GM19238 (cell line): ENCODE measurements at regions not wholly inside any gene's neighbourhood (a gene's known extent, or its start where the extent isn't known, plus 50 kb on each side); places are given as distances from the start of the nearest gene placed in this dataset.
"Not testable (repeated sequence)": the region's sequence is repeated elsewhere in the genome, so short reads cannot be mapped to it uniquely, and the experiment has no call there.

Experiments used
- DNase-seq: peaks from one replicate; pipeline ENCODE4 v3.0.0; 2011; ENCODE audit warnings: low spot score; ENCODE audit not compliant: insufficient read length

DNA sequence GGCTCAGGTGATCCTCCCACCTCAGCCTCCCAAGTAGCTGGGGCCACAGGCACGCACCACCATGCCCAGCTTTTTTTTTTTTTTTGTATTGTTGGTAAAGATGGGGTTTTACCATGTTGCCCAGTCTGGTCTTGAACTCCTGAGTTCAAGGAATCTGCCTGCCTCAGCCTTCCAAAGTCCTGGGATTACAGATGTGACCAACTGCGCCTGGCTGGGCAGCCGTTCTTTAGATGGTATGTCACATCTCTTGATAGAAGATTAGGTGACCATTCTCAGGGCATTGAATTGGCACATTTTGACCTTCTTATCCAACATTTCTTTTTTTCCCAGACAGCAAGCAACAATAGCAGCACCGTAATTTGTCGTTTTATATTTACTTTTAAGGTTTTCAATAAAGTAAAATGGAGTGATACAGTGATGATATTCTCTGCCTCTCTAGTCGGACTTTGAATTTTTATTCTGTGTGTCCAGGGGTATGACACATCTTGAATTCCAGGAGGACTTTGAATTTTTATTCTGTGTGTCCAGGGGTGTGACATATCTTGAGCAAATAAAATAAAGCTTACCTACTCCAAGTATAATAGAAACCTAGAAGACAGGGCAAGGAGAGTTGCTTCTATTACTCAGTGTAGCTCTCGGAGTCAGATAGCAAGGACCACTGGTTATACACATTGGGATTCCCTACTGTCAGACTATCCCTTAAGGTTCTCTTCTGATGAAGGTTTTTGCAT lies 282.4 kb upstream of the NOTCH2NLA start:
- DNase-seq, result not testable (repeated sequence)

DNA sequence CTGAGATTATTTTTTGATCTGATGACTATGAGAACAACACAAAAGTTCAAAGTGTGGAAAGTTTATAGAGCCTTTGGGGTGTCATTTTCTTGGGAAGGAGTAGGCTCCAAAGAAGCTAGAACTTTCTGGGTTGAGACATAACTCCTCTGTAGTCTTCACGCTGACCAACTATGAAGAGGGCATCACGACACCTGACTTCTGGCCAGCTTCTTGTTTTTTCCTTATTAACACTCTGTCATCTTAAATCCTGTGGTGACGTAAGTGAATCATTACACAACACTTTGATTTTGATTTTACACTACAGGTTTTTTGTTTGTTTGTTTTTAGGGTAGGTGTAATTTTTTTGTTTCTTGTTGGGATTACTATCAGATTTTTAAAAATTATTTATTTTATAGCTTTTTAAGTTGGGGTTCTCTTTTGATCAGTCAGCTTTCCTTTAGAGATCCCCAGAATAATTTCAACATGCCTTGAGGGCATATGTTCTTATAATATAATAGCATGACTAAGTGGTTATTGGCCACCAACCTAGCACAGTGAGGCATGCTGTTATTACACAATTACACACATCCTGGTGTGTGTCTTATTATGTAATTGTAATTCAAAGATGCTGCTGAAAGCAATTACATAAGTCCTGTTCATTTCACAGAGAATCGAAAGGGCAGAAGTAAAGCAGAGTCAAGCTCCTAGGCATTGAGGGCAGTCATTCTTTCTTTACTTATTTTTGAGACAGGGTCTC lies 281.6 kb upstream of the NOTCH2NLA start:
- DNase-seq, result not testable (repeated sequence)

DNA sequence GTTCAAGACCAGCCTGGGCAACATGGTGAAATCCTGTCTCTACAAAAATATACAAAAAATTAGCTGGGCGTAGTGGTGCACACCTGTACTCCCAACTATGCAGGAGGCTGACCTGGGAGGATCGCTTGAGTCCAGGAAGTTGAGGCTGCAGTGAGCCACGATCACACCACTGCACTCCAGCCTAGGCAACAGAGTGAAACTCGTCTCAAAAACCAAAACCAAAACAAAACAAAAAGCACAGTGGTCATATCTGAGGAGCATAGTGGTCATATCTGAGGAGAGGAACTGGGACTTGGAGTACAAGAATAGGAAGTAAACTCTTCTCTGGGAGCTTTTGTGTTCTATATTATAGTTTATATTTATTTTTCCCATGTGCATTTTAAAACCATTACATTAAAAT lies 275.3 kb upstream of the NOTCH2NLA start:
- not testable (repeated sequence) for DNase-seq

DNA sequence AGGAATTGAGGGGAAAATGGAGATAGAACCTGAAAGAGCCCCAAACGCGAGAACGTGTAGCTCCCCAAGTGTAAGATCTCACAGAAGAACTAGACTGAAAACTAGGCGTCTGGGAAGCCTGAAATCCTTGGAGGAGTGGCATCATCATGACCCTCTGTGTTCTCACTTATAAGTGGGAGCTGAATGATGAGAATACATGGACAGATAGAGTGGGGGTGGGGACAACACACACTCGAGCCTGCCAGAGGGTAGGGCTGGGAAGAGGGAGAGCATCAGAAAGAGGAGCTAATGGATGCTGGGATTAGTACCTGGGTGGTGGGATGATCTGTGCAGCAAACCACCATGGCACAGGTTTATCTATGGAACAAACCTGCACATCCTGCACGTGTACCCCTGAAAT lies 258.7 kb upstream of the NOTCH2NLA start:
- DNase-seq, result not testable (repeated sequence)

DNA sequence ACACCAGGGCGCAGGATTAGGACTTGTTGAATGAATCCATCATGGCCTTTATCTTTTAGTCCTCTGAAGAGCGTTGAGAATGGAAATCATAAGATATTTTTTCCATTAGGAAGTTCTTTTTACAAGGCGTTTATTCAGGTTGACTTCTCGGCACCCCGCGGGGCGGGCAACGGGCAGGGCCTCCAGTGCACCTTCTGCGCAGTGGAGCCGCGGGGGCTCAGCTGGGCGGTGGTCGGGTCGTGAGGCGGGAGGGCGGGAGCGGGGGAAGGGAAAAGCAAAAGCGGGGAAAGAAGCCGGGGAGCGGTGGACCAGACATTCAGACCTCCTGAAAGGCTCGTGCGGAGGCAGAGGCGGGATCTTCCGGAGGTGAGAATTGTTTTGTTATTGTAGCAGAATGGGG lies 258.3 kb upstream of the NOTCH2NLA start:
- not testable (repeated sequence) for DNase-seq

DNA sequence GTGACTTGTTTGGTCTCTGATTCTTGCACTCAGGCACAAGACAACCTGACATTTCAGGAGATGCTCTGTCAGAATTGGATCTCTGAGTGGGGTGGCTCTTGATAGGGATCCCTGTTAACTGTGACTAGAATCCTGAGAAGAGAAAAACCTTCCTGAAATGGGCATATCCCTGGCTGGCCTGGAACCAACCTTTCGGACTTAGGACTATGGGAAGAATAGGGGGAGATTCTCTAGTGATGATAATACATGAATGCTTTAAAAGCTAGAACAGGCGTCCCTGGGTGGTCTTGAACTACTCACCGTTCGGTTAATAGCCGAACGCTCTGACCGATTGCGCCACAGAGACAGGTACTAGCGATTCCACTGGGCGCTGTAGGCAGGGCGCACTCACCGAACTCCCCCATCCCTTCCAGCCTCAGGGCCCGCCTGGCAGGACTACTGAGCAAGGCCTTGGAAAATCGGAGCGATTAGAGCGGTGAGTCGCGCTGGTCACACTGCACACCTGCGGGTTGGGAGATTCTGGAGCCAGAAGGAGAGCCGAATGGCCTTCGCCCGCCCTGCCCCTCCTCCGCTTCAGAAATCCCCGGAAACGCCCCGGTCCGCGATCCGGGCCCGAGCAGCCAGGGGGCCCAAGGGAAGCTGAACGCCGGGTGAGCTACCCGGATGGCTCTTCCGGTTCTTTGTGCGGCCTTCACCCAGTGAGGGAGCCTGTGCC lies 257.6 kb upstream of the NOTCH2NLA start:
- not testable (repeated sequence) for DNase-seq

DNA sequence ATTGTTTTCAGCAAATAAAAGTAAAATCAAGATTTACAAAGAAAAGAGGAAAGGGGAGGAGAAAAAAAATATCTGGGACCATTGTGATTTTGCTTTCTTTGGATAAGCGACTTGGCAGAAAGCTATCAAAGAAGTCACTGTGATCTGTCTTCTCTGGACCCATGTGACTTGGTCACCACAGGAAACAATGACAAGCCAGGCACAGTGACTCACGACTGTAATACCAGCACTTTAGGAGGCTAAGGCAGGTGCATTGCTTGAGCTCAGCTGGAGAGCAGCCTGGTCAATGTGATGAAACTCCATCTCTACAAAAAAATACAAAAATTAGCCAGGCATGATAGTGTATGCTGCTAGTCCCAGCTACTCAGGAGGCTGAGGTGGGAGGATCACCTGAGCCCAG lies 255.4 kb upstream of the NOTCH2NLA start:
- not testable (repeated sequence) for DNase-seq

DNA sequence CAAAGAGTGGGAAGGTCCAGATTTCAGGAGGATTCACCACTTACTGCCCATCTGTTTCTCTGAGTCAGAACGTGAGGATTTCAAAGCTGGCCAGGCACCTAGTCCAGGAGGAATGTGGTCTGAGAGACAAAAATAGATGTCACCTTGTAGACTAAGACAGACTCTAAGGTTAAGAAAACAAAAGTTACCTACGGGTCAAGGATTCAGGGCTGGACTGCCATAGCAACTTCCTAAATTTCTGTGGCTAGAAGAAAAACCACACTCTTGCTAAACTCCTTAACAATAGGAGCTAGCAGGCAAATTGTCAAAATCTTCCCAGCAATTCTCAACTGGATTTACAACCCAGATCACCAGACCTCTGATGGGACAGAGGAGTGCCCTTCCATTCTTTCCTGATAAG lies 250.4 kb upstream of the NOTCH2NLA start:
- DNase-seq, result not testable (repeated sequence)

DNA sequence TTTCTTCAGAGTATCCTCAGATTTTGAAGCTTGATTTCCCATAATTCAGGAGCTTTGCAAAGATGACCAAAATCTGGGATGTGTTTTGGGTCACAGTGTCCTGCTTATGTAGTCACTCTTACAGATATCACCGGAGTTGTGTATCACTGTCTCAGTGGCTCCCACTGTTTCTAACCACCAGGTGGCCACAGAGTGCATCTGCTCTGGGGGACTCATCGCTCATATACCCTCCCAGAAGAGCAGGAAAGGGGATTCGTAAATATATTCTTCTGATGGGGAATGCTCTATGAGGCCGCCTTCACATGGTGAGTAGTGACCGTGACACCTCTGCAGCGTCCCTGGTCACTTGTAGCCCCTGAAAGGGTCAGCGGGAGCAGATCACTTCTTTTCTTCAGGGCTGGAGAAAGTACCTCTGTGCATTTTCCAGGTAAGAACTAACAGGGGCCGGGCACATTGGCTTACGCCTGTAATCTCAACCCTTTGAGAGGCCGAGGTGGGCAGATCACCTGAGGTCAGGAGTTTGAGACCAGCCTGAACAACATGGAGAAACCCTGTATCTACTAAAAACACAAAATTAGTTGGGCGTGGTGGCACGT lies 249.4 kb upstream of the NOTCH2NLA start:
- DNase-seq, result not testable (repeated sequence)

DNA sequence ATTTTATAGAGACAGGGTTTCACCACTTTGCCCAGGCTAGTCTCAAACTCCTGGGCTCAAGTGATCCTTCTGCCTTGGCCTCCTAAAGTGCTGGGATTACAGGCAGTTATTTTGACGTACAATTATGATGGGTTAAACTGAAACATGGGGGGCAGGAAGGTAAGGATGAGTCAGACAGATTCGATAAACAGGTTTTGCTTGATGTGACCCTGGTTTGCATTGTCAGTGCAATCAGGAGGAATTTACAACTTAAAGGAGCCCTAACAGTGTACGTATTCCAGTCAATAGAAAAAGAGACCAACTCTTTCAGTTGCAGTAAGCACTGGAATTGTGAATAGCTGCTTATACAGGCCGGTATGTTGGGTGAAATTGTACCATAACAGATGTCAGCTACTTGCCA lies 246.3 kb upstream of the NOTCH2NLA start:
- DNase-seq, result not testable (repeated sequence)

DNA sequence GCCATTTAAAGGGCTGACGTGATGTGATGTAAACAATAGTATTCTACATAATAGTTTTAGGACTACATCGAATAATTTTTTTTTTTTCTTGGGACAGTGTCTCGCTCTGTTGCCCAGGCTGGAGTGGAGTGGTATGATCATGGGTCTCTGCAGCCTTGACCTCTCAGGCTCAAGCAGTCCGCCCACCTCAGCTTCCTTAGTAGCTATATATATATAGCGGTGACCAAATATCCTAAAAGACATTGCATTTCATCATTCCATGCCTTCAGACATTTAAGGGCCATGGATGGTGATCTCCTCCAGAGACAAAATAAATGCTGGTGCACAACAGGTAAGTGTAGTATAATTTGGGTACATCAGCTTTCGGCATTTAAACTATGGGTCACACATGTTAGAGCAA lies 245.4 kb upstream of the NOTCH2NLA start:
- not testable (repeated sequence) for DNase-seq

DNA sequence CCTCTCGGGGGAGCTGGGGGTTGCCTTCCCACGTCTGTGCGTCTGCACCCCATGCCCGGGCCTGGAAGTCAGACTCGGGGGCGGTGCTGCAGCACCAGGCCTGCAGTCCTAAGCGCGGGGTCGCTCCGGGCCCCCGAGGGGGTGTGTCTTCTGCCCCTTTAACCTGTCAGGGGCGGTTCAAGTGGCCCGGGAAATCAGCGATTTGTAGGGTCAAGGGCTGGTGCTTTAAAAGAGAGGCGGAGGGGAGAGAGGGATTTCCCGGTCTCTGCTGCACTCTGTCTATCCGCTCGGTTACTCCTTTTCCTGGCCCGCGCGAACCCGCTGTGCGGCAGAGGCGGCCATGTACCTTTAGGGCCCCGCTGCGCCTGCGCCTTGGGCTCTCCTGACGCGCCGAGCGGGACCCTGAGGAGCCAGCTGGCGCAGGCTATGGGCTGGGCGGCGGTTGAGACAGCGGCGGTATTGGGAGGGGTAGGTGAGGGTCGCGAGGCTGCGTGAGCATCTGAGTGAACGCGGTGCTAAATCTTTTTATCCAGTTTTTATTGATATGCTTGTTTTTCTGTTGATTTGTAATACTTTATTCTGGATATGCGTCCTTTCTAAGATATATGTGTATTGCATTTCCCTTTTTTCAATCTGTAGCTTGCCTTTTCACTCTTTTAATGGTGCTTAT lies 243.5 kb upstream of the NOTCH2NLA start:
- DNase-seq, result not testable (repeated sequence)

DNA sequence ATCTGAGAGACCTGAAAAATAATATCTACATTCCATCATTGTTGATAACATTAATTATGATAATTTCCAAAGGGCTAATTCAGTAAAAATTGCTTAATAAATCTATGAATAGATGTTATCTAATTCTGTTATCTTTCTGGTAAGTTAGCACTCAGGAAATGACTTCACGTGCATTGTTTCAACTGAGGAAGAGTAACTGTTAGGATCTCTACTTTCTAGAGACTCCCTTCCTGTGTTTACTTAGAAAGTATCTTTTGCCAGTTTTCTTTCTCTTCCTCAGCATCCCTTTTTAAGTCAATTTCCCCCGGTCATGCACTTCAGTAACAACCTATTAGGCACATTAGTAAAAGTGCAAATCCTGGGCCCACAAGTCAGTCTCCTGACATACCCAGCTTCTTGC lies 231.1 kb upstream of the NOTCH2NLA start:
- not testable (repeated sequence) for DNase-seq

DNA sequence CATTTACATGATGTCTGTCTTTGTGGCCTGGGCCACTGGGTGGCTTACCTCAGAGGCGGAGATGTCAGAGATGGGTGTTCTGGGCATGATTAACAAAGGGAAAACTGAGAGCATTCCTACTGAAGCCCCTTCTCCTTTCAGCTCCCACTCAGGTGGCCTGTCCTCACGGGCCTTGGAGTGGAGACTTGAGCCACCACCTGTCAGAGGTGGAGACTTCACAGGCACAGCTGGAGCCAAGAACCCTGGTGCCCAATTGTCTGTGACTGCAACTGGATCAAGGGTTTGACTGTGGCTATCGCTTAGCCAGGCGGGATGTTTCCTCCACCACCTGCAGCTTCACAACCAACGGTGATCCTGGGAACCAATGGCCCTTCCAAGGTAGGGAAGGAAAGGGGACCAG lies 230.5 kb upstream of the NOTCH2NLA start:
- not testable (repeated sequence) for DNase-seq

DNA sequence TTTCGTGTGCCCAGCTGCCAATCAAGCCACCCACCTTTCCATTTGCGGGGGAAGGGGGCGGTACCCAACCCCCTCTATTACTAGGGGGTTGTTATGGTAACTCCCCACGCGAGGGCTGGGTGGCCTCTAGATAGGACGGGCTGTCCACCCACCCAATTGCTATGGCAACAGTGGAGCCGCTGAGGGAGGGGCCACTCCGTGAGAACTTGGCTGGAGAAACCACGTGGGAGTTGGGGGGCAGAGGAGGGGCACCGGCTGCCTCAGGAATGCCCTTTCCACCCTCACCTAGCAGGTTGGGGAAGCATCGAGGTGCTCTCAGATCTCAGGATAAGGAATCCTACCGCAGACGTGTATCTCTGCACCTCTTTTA lies 220.0 kb upstream of the NOTCH2NLA start:
- not testable (repeated sequence) for DNase-seq

DNA sequence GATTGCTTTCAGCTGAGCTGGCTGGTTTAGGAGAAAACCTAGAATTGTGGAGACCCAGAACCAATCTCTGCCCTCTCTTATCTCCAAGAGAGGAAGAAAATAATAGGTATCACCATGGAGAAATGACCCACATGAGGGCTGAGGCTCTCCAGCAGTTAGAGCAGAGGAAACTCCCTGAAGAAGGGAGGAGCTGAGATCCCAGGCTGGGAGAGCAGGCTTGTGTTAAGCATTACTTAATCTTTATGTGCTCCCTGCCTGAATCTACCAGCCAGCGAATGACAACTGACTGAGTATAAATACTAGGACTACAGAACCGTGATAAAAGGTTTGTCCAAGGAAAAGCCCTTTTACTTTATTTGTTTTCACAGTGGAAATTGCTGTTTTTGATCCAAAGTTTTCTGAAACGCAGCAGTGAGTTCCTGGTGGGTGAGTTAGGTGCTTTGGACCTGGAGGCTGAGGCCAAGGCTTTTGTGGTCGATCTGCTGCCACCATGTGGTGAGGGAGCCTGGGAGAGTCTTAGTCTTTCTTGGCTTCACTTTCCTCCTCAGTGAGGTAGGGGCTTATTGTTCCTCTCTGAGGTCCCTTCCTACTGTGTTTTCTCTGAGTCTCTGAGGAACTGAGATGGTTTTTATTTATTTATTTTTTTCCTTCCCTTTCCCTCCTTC lies 219.5 kb upstream of the NOTCH2NLA start:
- not testable (repeated sequence) for DNase-seq

DNA sequence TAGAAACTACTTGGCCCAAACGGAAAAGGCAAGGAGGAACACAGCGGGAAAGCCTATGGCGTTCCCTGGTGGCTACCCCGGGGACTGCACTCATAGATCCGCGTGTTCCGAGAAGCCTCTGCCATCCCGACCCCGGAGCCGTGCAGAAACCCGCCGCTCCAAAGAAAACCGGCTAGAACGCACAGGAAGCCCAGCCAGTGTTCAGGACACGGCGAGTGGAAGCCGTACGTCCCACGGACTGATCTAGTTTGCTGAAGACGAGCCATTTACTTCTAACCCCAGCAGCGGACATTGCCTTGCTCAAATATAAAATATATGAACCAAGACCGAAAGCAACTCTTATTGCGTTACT lies 215.0 kb upstream of the NOTCH2NLA start:
- not testable (repeated sequence) for DNase-seq

DNA sequence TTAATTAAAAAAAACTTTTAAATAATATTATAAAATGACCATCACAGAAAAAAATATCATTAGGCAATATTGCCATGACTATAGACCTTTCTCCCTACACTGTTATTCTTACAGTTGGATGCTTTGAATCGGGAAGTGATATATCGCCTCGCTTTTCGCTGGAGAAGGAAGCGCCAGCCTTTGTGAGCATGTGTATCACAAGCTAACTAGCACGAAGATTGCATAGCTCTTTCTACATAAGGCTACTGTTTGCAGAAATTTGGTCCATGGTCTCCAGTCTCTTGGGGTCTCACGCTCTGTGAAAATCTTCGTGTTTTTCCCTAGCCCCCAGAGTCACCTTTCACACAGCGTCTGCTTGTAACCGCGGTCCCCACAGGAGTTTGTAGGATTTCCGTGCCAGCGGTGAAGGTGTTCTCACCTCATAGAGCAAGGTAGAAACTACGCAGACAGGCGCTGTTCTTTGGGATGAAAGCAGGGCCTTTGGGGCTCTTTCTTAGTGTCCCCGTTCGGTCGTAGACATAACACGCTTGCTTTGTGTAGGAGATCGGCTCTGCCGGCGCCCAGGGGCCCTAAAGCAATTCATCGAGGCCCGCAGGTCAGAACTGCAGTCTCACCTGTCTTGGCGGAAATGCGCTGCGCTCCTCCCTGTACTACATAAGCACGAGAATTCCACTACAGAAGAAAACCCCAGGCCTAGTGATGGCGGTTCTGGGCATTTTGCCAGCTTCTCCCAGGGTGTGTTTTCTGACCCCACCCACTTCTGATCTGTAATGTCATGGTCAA lies 214.5 kb upstream of the NOTCH2NLA start:
- not testable (repeated sequence) for DNase-seq

DNA sequence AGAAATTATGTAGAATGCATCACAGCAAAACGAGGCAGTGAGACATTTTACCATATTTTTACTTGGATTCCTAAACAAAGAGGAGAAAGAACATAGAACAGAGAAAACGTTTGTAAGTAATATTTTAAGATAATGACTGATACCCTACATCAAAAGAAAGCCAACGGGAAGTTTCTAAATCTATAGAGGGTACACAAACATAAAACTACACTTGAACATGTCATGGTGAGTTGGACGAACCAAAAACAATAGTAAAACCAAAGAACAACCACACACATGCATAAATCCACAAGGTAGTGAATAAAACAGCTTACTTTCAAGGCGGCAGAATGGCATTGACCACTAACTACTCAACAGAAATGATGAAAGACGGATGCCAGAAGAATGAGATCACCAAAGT lies 209.7 kb upstream of the NOTCH2NLA start:
- not testable (repeated sequence) for DNase-seq

DNA sequence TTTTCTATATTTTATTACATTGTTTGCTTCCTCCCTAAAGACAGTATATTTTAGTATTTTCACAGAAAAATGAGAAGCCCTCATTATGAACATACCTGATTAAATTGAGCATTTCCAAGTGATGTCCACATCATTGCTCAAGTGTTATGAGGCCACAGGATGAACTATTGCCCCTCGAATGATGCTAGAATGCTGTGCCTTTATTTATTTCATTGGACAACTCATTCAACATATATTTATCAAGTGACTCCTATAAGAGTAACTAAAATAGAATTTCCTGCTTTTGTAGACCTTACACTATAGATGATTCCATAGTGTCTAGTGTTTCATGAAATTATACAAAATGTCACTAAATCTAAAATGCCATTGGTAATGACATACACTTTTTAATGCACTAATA lies 187.8 kb upstream of the NOTCH2NLA start:
- not testable (repeated sequence) for DNase-seq
